Endothelial cell of umbilical vein (primary cell): ENCODE measurements at regions not wholly inside any gene's neighbourhood (a gene's known extent, or its start where the extent isn't known, plus 50 kb on each side); places are given as distances from the start of the nearest gene placed in this dataset.

ENCODE experiments used
- BruUV-seq: library from RNA; stranded (reverse); fragments of 400-500 nt; replicated peaks from 2 replicates; lab custom pipeline; 2021; lab: Mats Ljungman, UMichigan
- CTCF ChIA-PET: fragments of 300-600, 350-600 bp; sonication (Branson Sonifier 250); formaldehyde crosslinking; loops from one replicate; lab custom pipeline; 2021; ENCODE audit warnings: antibody characterized with exemption, inconsistent platforms; lab: Charles Lee
- POLR2A ChIA-PET: fragments of 300-600, 350-600 bp; sonication (Branson Sonifier 250); formaldehyde crosslinking; loops from one replicate; lab custom pipeline; 2021; ENCODE audit warnings: antibody characterized with exemption, inconsistent platforms; lab: Charles Lee
- DNase-seq: peaks from one replicate; pipeline ENCODE4 v3.0.0-alpha.2; 2011; ENCODE audit warnings: low read depth, low spot score
- FAIRE-seq: peaks from 2 replicates; lab custom pipeline; 2011; peaks lifted over from hg19 to GRCh38; lab: Jason Lieb, UNC
- H2AFZ ChIP-seq: 2 replicates; pipeline ENCODE4 v1.6.0; 2012; ENCODE audit warnings: low read depth, low read length, control low read depth, inconsistent platforms
- H3K27ac ChIP-seq: 2 replicates; pipeline ENCODE4 v1.5.1; 2011; ENCODE audit warnings: low read depth, mild to moderate bottlenecking, control low read depth, low read length, moderate library complexity; ENCODE audit not compliant: insufficient read depth
- H3K27me3 ChIP-seq, 2 experiments: 2 replicates each; pipeline versions ENCODE4 v1.6.0 to v1.6.1; 2011; ENCODE audit warnings: low read length in 2 of 2, mixed read lengths in 1 of 2; ENCODE audit not compliant: control insufficient read depth in 2 of 2, insufficient read depth in 2 of 2
- H3K36me3 ChIP-seq, 2 experiments: 2 replicates in 1 of 2; 3 replicates in 1 of 2; pipeline ENCODE4 v1.5.1; 2011; ENCODE audit warnings: low read length in 2 of 2, mild to moderate bottlenecking in 1 of 2, moderate library complexity in 1 of 2; ENCODE audit not compliant: control insufficient read depth in 2 of 2, insufficient read depth in 2 of 2; ENCODE audit errors: extremely low read depth in 1 of 2
- H3K4me1 ChIP-seq: 3 replicates; pipeline ENCODE4 v1.5.1; 2011; ENCODE audit warnings: mild to moderate bottlenecking, low read length; ENCODE audit not compliant: control insufficient read depth, insufficient read depth; ENCODE audit errors: extremely low read depth
- H3K4me2 ChIP-seq: 2 replicates; pipeline ENCODE4 v1.6.1; 2011; ENCODE audit warnings: low read length, control low read depth, mixed read lengths; ENCODE audit not compliant: insufficient read depth
- H3K4me3 ChIP-seq, 3 experiments: fragments of 200-600 bp in 1 of 3; sonication (generic), shearing (Covaris generic) in 1 of 3; replicated peaks in 1 of 3; 2 replicates each; pipeline ENCODE4 v1.5.1; 2011 to 2016; ENCODE audit warnings: control low read depth in 3 of 3, low read length in 3 of 3, mild to moderate bottlenecking in 2 of 3, inconsistent platforms in 1 of 3, low read depth in 1 of 3, moderate library complexity in 1 of 3; ENCODE audit not compliant: insufficient read depth in 1 of 3
- H3K79me2 ChIP-seq: 2 replicates; pipeline ENCODE4 v1.6.0; 2012; ENCODE audit warnings: low read length, inconsistent platforms; ENCODE audit not compliant: control insufficient read depth, insufficient read depth
- H3K9ac ChIP-seq: replicated peaks from 2 replicates; pipeline ENCODE3; 2011; ENCODE audit warnings: low read length, control low read depth; ENCODE audit not compliant: insufficient read depth; ENCODE audit errors: extremely low read depth
- H3K9me1 ChIP-seq: replicated peaks from 3 replicates; pipeline ENCODE4 v1.6.0; 2011; ENCODE audit warnings: mild to moderate bottlenecking, low read length; ENCODE audit not compliant: control insufficient read depth, insufficient read depth; ENCODE audit errors: extremely low read depth
- H3K9me3 ChIP-seq: replicated peaks from 2 replicates; pipeline ENCODE4 v1.5.1; 2012; ENCODE audit warnings: low read length, inconsistent platforms; ENCODE audit not compliant: control insufficient read depth, insufficient read depth
- H4K20me1 ChIP-seq: replicated peaks from 2 replicates; pipeline ENCODE3; 2011; ENCODE audit warnings: mild to moderate bottlenecking, low read length; ENCODE audit not compliant: control insufficient read depth, insufficient read depth; ENCODE audit errors: extremely low read depth
- EZH2 ChIP-seq: IDR thresholded peaks from 2 replicates; pipeline ENCODE4 v1.6.1; 2012; ENCODE audit warnings: borderline replicate concordance, low read depth, mild to moderate bottlenecking, moderate library complexity, low read length, inconsistent platforms; ENCODE audit not compliant: severe bottlenecking
- FOS ChIP-seq: IDR thresholded peaks from 2 replicates; pipeline ENCODE4 v1.6.1; 2011; ENCODE audit warnings: mild to moderate bottlenecking, low read length, moderate library complexity, borderline replicate concordance; ENCODE audit not compliant: insufficient read depth
- GATA2 ChIP-seq: IDR thresholded peaks from 2 replicates; pipeline ENCODE4 v1.7.0; 2011; ENCODE audit warnings: low read depth, mild to moderate bottlenecking, moderate library complexity, mixed read lengths, low read length; ENCODE audit not compliant: insufficient read length, insufficient read depth
- JUN ChIP-seq: IDR thresholded peaks from 2 replicates; pipeline ENCODE4 v1.6.1; 2011; ENCODE audit warnings: borderline replicate concordance, low read depth; ENCODE audit not compliant: insufficient read length, insufficient read depth
- MYC ChIP-seq: IDR thresholded peaks from one replicate; pipeline ENCODE4 v1.6.1; 2011; ENCODE audit warnings: mild to moderate bottlenecking, low read depth, low read length
- POLR2A ChIP-seq: IDR thresholded peaks from 2 replicates; pipeline ENCODE4 v1.6.1; 2012; ENCODE audit warnings: low read depth, mild to moderate bottlenecking, control low read depth, low read length
- POLR2AphosphoS5 ChIP-seq: IDR thresholded peaks from 2 replicates; pipeline ENCODE4 v1.6.1; 2012; ENCODE audit warnings: low read depth, mild to moderate bottlenecking, control low read depth, low read length, moderate library complexity; ENCODE audit not compliant: insufficient read depth
- dilution Hi-C: fragments of 300-500 bp; cut with MboI; formaldehyde crosslinking; loops from one replicate; pipeline ENCODE4 v1.15.0; 2019; ENCODE audit warnings: low sequenced_read_pairs; ENCODE audit not compliant: extremely low pct_ligation_motif_present
- intact Hi-C: fragments of 100-400 bp; cut with micrococcal nuclease; formaldehyde crosslinking; loops from one replicate; pipeline ENCODE4 v1.10.0; 2022
- TF ChIP-seq, protein P1 (sequence below), 2 donors: IDR thresholded peaks; 1 replicate in 1 of 2; 2 replicates in 1 of 2; pipeline ENCODE4 v1.5.1; 2011; ENCODE audit warnings: low read length in 2 of 2, mild to moderate bottlenecking in 2 of 2, moderate library complexity in 2 of 2, control low read depth in 1 of 2, inconsistent platforms in 1 of 2, low read depth in 1 of 2; ENCODE audit not compliant: insufficient read depth in 1 of 2; ENCODE audit errors: extremely low read depth in 1 of 2
- TF ChIP-seq, protein P2 (sequence below): IDR thresholded peaks from 2 replicates; pipeline ENCODE4 v1.6.1; 2011; ENCODE audit not compliant: insufficient read depth, insufficient read length

DNA sequence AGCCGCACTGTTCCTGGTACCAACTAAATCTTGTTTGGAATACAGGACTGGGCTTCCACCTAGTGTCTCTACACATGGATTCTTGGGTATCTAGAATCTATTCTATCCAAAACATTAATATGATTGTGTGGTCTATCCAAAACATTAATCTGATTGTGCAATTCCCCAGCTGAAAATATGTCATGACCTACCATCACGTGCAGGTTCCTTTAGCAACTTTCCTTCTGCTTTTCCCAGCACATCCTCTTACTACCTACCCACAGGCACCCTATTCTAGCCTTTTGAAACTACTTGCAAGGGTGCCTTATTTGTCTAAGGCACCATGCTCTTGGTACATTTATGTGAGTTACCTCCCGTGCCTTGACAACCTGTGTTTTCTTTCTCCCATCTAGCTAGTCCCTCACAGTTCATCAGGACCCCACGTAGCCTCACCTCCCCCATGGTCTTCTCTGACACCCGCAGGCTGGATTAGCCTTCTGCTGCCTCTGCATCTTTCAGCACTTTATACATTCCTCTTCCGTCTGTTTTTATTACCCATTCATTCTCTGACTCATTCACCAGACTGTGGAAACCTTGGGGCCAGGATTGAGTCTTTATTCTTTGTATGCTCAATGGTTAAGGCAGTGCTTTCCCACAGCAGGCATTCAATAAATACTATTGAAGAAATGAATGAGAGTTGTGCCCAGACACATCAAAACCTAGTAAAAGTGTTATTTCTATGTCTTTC lies 88.8 kb upstream of the FAM9B start:
- Histone ChIP-seq H3K9ac (no peak overlapping the region), H3K27ac (no peak overlapping the region), H3K4me3 (no peak overlapping the region), H4K20me1 (no peaks in the 10 kb centered on the region), H3K4me2 (no peak overlapping the region), H3K4me1 (no peaks in the 10 kb centered on the region), H3K79me2 (no peaks in the 10 kb centered on the region), H3K9me3 (no peaks in the 10 kb centered on the region), H3K9me1 (no peaks in the 10 kb centered on the region), H3K36me3 (no peaks in the 10 kb centered on the region), H3K27me3 (no peaks in the 10 kb centered on the region), H2AFZ (no peak overlapping the region)
- intact Hi-C loops (no loop called here), dilution Hi-C loops (no loop called here)
- ChIA-PET CTCF (no interaction called here), POLR2A (no interaction called here)
- DNase-seq (no peak), FAIRE-seq (no peak)
- BruUV-seq: no TSS peak
- no peak for TF ChIP-seq POLR2AphosphoS5
- no peak for TF ChIP-seq GATA2
- no peak for TF ChIP-seq MYC
- TF ChIP-seq, protein P1, sequence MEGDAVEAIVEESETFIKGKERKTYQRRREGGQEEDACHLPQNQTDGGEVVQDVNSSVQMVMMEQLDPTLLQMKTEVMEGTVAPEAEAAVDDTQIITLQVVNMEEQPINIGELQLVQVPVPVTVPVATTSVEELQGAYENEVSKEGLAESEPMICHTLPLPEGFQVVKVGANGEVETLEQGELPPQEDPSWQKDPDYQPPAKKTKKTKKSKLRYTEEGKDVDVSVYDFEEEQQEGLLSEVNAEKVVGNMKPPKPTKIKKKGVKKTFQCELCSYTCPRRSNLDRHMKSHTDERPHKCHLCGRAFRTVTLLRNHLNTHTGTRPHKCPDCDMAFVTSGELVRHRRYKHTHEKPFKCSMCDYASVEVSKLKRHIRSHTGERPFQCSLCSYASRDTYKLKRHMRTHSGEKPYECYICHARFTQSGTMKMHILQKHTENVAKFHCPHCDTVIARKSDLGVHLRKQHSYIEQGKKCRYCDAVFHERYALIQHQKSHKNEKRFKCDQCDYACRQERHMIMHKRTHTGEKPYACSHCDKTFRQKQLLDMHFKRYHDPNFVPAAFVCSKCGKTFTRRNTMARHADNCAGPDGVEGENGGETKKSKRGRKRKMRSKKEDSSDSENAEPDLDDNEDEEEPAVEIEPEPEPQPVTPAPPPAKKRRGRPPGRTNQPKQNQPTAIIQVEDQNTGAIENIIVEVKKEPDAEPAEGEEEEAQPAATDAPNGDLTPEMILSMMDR (IDR thresholded peaks at IDR 0.05; ENCODE audit: extremely low read depth in 1 of 2, insufficient read depth in 1 of 2, low read depth in 1 of 2, low read length in 2 of 2): no peak
- TF ChIP-seq POLR2A: no peak
- no peak for TF ChIP-seq FOS
- no peak for TF ChIP-seq EZH2
- TF ChIP-seq JUN: no peak
- TF ChIP-seq, protein P2, sequence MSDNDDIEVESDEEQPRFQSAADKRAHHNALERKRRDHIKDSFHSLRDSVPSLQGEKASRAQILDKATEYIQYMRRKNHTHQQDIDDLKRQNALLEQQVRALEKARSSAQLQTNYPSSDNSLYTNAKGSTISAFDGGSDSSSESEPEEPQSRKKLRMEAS: no peak
